HG03558 (cell line): ENCODE measurements at regions not wholly inside any gene's neighbourhood (a gene's known extent, or its start where the extent isn't known, plus 50 kb on each side); places are given as distances from the start of the nearest gene placed in this dataset.

Experiments
- ATAC-seq: cut with Tn5 transposase; IDR thresholded peaks from one replicate; pipeline ENCODE4 v1.9.1; 2021; ENCODE audit warnings: moderate number of reproducible peaks; ENCODE audit not compliant: unreplicated experiment; ENCODE audit errors: extremely low read depth

- ATAC-seq = no peak
Measured at GRCh38 chr12:61610143-61610542, 650.1 kb upstream of the USP15 start.

GRCh38 chr12:61629702-61630101 lies 630.5 kb upstream of the USP15 start:
- ATAC-seq = no peak

GRCh38 chr12:61646639-61647038 lies 613.6 kb upstream of the USP15 start:
- no peak for ATAC-seq

GRCh38 chr12:61647566-61647965 lies 612.6 kb upstream of the USP15 start:
- no peak for ATAC-seq

- no peak for ATAC-seq
Measured at GRCh38 chr12:61652265-61652664, 607.9 kb upstream of the USP15 start.

GRCh38 chr12:61654698-61655097 lies 605.5 kb upstream of the USP15 start:
- ATAC-seq = no peak

- ATAC-seq = no peak
Measured at GRCh38 chr12:61655241-61655640, 605.0 kb upstream of the USP15 start.

GRCh38 chr12:61667676-61668075 lies 592.5 kb upstream of the USP15 start:
- no peak for ATAC-seq

GRCh38 chr12:61676520-61676919 lies 583.7 kb upstream of the USP15 start:
- no peak for ATAC-seq

- no peak for ATAC-seq
Measured at GRCh38 chr12:61687407-61687806, 572.8 kb upstream of the USP15 start.

- ATAC-seq = no peak
Measured at GRCh38 chr12:61694214-61694613, 566.0 kb upstream of the USP15 start.

GRCh38 chr12:61701471-61701870 lies 558.7 kb upstream of the USP15 start:
- ATAC-seq = no peak

GRCh38 chr12:61706783-61707182 lies 553.4 kb upstream of the USP15 start:
- ATAC-seq = no peak

GRCh38 chr12:61713121-61713520 lies 547.1 kb upstream of the USP15 start:
- no peak for ATAC-seq

- no peak for ATAC-seq
Measured at GRCh38 chr12:61717986-61718385, 542.2 kb upstream of the USP15 start.

- ATAC-seq = no peak
Measured at GRCh38 chr12:61739925-61740324, 520.3 kb upstream of the USP15 start.

- ATAC-seq = no peak
Measured at GRCh38 chr12:61750604-61751003, 509.6 kb upstream of the USP15 start.

GRCh38 chr12:61754214-61754613 lies 506.0 kb upstream of the USP15 start:
- ATAC-seq = no peak

GRCh38 chr12:61757831-61758505 lies 502.2 kb upstream of the USP15 start:
- no peak for ATAC-seq

- ATAC-seq = no peak
Measured at GRCh38 chr12:61758661-61759060, 501.5 kb upstream of the USP15 start.

GRCh38 chr12:61765926-61766325 lies 494.3 kb upstream of the USP15 start:
- ATAC-seq = no peak

GRCh38 chr12:61780435-61780834 lies 479.8 kb upstream of the USP15 start:
- ATAC-seq = no peak
